SH-SY5Y (cell line): ENCODE measurements at regions not wholly inside any gene's neighbourhood (a gene's known extent, or its start where the extent isn't known, plus 50 kb on each side); places are given as distances from the start of the nearest gene placed in this dataset.

ENCODE experiments used
- GATA2 ChIP-seq: IDR thresholded peaks from 2 replicates; pipeline ENCODE4 v1.6.1; 2011; ENCODE audit warnings: mild to moderate bottlenecking, low read depth, low read length
- GATA3 ChIP-seq: IDR thresholded peaks from 2 replicates; pipeline ENCODE4 v1.6.1; 2011; ENCODE audit warnings: low read depth, mild to moderate bottlenecking, low read length, moderate library complexity

DNA sequence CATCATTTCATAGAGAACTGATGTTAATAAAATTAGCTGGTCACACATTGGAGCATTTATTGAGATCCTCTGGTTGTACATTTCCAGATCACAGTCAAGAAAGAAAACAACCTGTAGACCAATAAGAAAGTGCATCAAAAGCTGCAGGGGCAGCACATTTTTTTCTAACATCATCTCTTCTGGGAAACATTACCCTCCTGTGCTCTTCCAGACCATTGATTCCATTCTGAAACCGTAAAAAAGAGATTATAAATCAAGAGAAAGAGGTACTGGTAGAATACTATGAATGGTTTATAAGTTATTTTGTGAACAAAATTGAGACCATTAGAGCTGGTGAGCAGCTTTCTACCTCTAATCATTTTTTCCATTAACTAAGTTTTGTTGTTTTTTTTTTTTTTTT lies 1548.2 kb upstream of the CELF4 start:
- TF ChIP-seq GATA3 (no peak), GATA2 (no peak)

DNA sequence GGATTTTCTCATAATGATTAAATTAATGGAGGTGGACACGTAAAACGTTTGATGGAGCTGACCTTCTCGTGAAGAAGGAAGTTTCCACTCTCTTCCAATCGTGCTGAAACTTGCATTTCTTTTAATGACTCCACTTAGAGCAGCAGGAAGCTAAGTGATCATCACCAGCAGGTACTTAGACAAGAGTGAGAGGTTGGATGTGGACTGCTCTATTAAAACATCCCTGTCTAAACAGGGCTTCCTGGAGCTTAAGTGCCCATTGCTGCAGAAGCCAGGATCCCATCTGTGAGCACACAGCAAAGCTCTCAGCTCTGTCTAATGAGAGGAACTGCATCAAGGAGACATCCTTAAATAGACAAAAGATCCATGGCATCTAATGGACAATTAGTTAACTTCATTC lies 1539.5 kb upstream of the CELF4 start:
- no peak for TF ChIP-seq GATA2
- no peak for TF ChIP-seq GATA3

DNA sequence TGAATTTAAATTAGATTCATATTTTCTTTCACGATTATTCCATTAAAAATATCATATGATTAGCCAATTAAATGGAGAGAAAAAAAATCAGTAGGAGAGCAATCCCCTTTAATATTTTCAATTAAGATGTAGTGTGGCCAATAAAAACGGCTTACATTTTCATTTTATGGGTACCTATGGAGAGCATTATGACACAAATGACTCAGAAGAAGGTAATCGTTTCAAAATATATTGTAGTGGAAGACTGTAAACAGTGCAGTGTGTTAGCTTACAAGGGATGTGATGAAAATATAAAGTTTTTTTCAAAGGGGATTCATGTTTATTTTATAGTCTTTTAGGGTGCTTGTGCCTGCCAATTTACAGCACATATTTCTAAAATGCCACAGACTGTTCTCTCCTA lies 1507.4 kb upstream of the CELF4 start:
- TF ChIP-seq GATA2 (no peak), GATA3 (no peak)

DNA sequence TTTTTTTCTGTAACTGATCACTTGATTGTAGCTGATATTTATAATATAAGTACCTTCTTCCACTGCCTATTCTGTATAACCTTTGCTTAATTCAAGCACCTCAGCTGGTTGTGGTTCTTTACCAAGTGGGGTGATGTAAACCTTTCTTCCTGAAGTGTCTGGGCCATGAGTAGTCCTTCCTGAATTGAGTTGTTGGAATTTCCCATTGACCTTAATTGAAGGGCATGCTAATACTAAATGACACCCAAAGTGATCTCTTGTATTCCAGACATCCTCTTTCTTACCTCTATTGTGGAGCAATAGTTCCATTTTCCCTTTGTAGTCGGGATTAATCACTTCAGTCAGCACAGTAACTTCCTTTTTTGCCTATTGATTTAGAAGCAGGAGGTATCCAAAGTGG lies 1496.8 kb upstream of the CELF4 start:
- TF ChIP-seq GATA2 = no peak
- no peak for TF ChIP-seq GATA3

DNA sequence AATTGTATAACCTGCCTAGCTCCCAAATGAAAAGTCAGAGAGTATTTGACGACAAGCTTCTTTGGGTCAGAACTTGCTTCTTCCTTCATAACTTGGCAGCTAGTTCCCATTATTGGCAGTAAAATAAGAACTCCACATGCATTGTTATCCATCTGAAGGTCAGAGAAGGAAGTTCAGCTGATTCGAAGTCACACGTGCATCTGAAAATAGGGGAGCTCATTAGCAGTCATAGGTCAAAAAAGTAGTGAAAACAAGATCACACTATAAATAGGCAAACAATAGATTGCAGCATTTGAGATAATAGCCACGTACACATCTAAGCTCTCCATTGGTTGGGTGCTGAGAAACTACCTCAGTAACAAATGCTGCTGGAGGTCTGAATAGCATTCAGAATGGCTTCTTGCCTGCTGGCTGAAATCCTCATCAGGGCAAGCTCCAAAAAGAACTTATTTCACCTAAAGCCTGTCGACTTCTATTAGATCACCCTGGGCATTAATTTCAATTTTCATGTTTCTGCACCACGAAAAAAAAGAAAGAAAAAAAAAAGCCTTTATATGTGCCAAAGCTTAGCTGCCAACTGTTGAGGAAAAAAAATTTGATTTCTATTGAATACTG lies 1492.9 kb upstream of the CELF4 start:
- no peak for TF ChIP-seq GATA3
- TF ChIP-seq GATA2 = no peak

DNA sequence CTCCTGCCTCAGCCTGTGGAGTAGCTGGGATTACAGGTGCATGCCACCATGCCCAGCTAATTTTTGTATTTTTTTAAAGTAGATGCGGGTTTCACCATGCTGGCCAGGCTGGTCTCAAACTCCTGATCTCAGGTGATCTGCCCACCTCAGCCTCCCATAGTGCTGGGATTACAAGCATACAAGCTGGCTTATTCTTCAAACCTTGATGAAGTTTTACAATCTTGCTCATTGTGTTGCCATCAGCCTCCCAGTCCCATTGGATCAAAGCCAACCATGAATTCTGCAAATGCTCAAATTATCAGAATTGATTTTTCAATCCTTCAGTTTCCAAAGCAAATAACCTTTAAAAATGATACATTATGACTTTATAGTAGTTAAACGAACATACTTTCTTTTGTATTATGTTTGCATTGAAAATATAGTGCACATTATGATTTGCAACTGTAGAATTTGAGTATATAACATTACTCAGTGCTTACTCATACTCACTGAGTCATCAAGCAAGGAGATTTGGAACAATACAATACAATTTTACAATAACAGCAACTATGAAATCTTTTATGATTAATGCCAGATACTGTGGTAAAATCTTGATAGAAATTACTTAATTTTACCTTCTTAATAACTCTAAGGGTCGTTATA lies 1491.9 kb upstream of the CELF4 start:
- TF ChIP-seq GATA2 (no peak), GATA3 (no peak)

DNA sequence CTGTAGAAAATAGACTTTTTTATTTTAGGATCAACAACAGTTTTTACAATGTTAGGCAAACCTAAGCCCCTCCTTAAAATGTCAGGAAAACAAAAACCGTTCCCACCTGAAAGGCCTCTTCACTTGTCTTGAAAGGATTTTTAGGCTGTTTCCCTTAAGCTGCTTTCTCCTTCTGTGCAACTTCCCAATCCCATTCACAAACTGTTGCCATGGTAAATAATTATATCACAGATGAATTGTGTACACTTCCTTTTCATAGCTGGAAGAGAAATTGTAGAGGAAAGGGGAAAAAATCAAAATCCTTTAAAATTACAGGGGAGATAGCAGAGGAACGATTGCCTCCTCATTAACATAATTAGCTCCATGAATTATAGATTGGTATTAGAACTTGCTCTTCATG lies 1488.0 kb upstream of the CELF4 start:
- TF ChIP-seq GATA2 = no peak
- TF ChIP-seq GATA3 = no peak

DNA sequence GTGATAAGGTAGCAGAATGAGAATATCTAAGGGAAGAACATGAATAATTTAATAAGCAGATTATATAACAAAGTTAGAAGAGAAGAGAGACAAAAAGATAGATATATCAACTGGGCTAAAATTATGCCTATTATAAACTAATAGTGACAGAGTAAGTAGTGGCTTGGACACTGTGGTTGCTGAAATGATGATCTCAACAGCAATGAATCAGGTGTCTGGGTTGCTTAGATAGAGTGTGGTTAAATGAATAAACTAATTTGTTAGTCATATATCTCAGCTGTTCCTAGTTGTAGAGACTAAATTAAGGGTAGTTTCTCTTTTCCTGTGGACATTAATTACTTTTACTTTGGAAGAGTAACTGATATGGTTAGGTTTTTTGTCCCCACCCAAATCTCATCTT lies 1485.4 kb upstream of the CELF4 start:
- TF ChIP-seq GATA2 (no peak), GATA3 (no peak)

DNA sequence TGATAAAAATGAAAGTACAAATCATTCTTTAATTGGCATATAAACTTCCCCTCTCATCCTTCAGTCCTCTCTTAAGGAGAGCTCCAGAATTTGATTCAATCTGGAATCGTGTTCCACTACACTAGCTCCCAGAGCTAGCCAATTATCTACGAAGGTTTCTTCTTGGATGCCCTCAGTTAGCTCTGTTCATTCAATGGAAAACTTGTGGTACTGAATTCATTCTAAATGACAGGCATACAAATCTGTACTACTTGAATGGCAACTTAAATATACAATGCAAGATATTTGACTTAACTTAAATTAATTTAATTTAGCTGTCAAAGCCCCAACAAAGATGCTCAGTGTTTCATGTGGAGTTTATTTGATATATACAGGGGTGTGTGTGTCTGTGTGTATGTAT lies 1474.2 kb upstream of the CELF4 start:
- TF ChIP-seq GATA3 = no peak
- no peak for TF ChIP-seq GATA2

DNA sequence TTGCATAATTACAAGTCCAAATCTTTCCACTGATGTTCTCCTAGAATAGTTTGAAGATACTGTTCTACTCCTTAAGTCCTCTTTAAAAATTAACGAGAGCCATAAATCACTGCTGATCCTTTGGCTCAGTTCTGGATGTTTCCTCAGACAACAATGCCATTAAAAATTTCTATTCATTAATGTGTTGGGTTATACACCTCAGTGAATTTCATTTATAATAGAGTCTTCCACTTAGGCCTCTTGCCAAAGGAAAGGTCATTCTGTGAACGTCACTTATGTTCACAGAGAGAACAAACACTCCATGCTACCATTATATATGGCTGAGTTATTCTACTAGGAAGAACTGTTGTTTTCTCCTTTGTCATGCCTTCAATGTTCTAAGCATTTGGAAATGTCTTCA lies 1472.3 kb upstream of the CELF4 start:
- TF ChIP-seq GATA2 = no peak
- TF ChIP-seq GATA3 = no peak

DNA sequence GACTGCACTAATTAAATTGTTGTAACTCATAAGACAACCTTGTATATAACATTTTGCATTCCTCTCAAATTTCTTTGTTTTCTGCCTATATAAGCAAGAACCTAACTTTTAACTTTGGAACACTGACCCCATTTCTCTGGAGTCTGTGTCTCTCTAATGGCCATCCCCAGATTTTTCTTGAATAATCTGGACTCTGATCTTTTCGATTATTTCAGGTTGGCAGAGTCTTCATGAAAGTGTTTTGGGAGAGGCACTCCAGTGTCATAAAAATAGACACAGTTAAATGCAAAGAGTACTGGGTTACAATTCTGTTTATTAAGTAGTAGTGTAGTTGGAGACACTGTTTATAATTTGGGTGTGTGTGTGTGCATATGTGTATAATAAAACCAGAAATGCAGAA lies 1467.7 kb upstream of the CELF4 start:
- TF ChIP-seq GATA3 (no peak), GATA2 (no peak)

DNA sequence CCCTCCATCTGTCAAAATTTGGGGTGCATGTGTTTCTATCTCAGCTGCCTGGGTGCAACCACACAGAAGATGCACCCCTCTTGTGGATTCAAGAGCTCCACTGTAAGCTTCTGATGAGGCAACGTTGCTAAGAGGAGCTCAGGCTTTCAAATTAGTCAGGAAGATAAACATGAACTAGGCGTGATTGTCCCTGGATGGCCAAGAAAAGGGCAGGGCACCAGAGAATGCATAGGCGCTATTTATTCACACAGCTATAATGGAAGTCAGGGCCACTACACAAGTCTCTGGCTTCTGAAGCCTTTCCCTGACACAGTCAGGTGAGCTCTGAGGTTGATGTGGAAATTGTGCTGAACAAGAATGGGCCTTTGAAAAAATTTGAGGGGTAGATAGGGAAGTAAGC lies 1466.0 kb upstream of the CELF4 start:
- TF ChIP-seq GATA3 (no peak), GATA2 (no peak)

DNA sequence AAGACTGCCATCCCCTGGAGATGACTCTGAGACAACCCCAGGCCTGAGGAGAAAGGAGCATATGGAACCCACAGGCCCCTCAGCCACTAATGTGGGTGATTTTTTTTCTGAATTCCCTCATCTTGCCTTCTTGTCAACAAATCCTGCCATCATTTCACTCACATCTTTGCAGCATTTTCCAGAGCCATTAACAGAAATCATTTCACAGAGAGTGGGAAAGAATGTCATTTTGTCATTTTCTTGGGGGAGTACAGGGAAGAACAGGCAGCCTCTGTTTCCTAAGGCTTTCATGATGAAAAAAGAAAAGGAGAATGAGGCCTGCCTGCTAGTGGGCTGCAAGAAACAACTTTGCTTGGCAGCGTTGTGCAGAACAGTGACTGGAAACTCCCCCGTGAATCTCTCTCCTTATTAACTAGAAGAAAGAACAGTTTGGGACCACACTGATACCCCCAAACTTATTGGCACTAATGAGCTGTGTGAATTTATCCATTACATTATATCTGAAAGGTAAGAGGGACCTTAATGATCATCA lies 1464.6 kb upstream of the CELF4 start:
- no peak for TF ChIP-seq GATA2
- TF ChIP-seq GATA3 = no peak

DNA sequence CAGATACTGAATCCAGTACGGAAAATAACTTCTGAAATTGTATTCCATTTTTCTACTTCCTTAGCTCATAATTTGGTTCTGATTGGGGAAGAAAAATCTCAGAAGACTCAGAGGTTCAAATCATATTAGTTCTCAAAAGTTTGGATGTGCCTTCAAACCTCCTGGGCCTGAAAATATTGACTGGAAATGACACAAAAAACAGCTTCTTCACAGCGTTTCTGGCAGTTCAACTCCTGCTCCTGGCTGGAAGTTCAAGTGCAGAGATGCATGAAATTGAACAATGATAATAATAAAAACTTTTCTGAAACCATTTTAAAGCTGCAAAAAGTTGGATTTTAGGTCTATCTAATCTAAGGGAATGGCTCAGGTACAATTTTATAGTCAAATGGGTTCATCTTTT lies 1459.9 kb upstream of the CELF4 start:
- TF ChIP-seq GATA2 (no peak), GATA3 (no peak)

DNA sequence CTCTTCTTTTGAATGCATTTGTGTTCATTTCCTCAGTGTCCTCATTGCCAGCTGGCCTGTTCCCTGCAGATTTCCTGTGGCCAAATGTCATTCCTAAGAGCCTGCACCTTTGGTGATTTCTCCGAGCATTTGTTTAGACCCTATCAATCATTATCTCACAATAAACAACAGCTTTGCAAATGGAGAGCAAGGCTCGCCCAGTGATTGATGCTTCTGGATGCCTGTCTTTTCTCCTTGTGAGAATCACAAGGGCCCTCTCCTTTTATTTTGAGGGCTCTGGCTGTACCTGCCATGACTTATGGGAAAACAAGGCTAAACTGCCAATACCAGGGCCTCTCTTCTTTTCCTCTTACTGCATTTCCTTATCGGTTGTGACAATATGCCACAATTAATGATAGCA lies 1454.4 kb upstream of the CELF4 start:
- TF ChIP-seq GATA2 (no peak), GATA3 (no peak)

DNA sequence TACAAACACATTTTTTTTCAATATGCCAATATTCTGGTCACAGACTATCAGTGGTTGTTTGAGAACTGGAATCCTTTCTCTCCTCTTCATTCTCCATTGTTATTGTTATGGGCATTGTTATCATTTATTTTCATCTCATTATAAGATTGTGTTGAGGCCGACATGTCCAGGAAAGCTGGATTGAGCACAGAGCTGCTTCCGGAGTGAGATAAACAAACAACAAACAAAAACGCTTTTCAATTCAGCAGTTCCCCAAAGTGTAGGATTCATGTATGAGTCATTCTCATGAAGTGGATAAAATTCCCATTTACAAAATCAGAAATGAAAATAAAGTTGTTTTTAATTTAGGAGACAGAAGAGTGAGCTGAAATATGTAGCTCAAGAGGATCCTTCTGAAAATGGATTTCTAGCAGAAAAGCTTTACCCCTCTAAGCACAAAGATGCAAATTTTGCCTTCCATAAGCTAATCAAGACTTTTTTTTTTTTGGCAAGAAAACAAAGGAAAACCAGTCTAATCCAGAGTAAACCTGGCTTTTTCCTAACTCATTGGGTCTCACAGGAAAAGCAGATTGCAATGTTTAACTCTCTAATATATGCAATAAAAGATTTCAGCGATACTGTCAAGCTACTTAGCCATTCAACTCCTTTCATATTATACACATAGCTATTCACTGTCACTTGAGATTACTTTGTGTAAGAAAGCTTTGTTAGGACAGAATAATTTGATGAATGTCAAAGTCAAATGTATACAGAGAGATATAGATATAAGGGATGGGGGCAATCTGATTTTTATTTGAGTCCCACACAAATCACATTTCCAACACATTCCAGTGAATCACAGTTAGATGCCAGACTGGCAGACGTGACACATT lies 1441.7 kb upstream of the CELF4 start:
- TF ChIP-seq GATA3 (no peak), GATA2 (no peak)
